ENCODE measurements at regions not wholly inside any gene's neighbourhood (a gene's known extent, or its start where the extent isn't known, plus 50 kb on each side); places are given as distances from the start of the nearest gene placed in this dataset.

- no peak overlapping the region for H4K5ac ChIP-seq (ENCODE audit: low read depth, low read length)
- no peak overlapping the region for H3K4me2 ChIP-seq (ENCODE audit: low read depth, low read length)
- ChIA-PET CTCF (no interaction called here), POLR2A (ENCODE audit: unreplicated experiment) (no interaction called here)
- H3K27ac ChIP-seq (ENCODE audit: insufficient read depth, low read length), result no peak overlapping the region
- no peak overlapping the region for H2AK9ac ChIP-seq (replicated peaks; ENCODE audit: low read depth, low read length, poor library complexity)
- no peak overlapping the region for H3K56ac ChIP-seq (ENCODE audit: extremely low read depth, insufficient read depth, low read length)
- H3K14ac ChIP-seq (replicated peaks; ENCODE audit: low read depth, low read length), result no peak overlapping the region
- no peaks in the 10 kb centered on the region for H3K36me3 ChIP-seq (ENCODE audit: control insufficient read depth, insufficient read depth, low read length)
- H3K9me1 ChIP-seq (ENCODE audit: insufficient read depth, low read length), result no peaks in the 10 kb centered on the region
- no peak overlapping the region for H3K4me3 ChIP-seq (ENCODE audit: insufficient read depth, low read depth, low read length)
- H2AK5ac ChIP-seq (ENCODE audit: low read depth, low read length), result no peak overlapping the region
- H3K27me3 ChIP-seq (ENCODE audit: control insufficient read depth, insufficient read depth, low read length), result no peaks in the 10 kb centered on the region
- no peak overlapping the region for H3K18ac ChIP-seq (ENCODE audit: low read depth, low read length)
- dilution Hi-C loops (cut with HindIII; ENCODE audit: low sequenced_read_pairs, unreplicated experiment), result no loop called here
- H3K23ac ChIP-seq (ENCODE audit: low read depth, low read length), result no peak overlapping the region
- in situ Hi-C loops (cut with MboI; ENCODE audit: low sequenced_read_pairs), result no loop called here
- DNase-seq (no peak), ATAC-seq (ENCODE audit: low read depth) (no peak)
- peaks cover 8% of the 10 kb centered on the region for H3K9me3 ChIP-seq (ENCODE audit: control insufficient read depth, insufficient read depth, low read length)
- no peak overlapping the region for H3K4ac ChIP-seq (ENCODE audit: low read depth, low read length)
- H3K4me1 ChIP-seq (ENCODE audit: control insufficient read depth, insufficient read depth, low read length), result no peaks in the 10 kb centered on the region
- intact Hi-C loops (cut with micrococcal nuclease), result no loop called here
- BruUV-seq (replicated peaks), result no TSS peak
- H2BK5ac ChIP-seq (ENCODE audit: low read depth, low read length, poor library complexity, severe bottlenecking), result no peak overlapping the region
- H3K9ac ChIP-seq (ENCODE audit: low read depth, low read length), result no peak overlapping the region
- no peak overlapping the region for H4K91ac ChIP-seq (ENCODE audit: insufficient read depth, low read depth, low read length)
- H2AFZ ChIP-seq (replicated peaks; ENCODE audit: low read length, poor library complexity), result no peak overlapping the region
- no peaks in the 10 kb centered on the region for H3K79me1 ChIP-seq (ENCODE audit: low read depth in 1 of 2, low read length in 2 of 2)
- no peak overlapping the region for H2BK120ac ChIP-seq (ENCODE audit: low read depth, low read length)
- H2BK20ac ChIP-seq (ENCODE audit: low read depth, low read length), result no peak overlapping the region
- no peak overlapping the region for H4K8ac ChIP-seq (ENCODE audit: low read depth in 2 of 2, low read length in 2 of 2)
- WGBS, 2 experiments (ENCODE audit: extremely low coverage in 2 of 2, insufficient read length in 1 of 2), result no CpG with 5 or more reads among the region's 5 CpGs
- no peak overlapping the region for H2BK15ac ChIP-seq (ENCODE audit: low read depth, low read length)
- no peaks in the 10 kb centered on the region for H4K20me1 ChIP-seq (ENCODE audit: insufficient read depth, low read length)
- no peak for TF ChIP-seq BHLHE40 (IDR thresholded peaks at IDR 0.05; ENCODE audit: low read depth, low read length)
- no peak for TF ChIP-seq MXI1 (IDR thresholded peaks at IDR 0.05; ENCODE audit: borderline replicate concordance, low read depth, low read length)
- no peak for TF ChIP-seq RFX5 (IDR thresholded peaks at IDR 0.05; ENCODE audit: low read depth, low read length)
- TF ChIP-seq, protein P1, sequence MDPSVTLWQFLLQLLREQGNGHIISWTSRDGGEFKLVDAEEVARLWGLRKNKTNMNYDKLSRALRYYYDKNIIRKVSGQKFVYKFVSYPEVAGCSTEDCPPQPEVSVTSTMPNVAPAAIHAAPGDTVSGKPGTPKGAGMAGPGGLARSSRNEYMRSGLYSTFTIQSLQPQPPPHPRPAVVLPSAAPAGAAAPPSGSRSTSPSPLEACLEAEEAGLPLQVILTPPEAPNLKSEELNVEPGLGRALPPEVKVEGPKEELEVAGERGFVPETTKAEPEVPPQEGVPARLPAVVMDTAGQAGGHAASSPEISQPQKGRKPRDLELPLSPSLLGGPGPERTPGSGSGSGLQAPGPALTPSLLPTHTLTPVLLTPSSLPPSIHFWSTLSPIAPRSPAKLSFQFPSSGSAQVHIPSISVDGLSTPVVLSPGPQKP (IDR thresholded peaks at IDR 0.05; ENCODE audit: borderline replicate concordance, low read depth, low read length), result no peak
- TF ChIP-seq NFE2L2 (IDR thresholded peaks at IDR 0.05; ENCODE audit: low read depth, low read length), result no peak
- no peak for TF ChIP-seq RCOR1 (IDR thresholded peaks at IDR 0.05; ENCODE audit: insufficient replicate concordance, low read length)
- TF ChIP-seq USF2 (IDR thresholded peaks at IDR 0.05; ENCODE audit: low read depth, low read length), result no peak
- no peak for TF ChIP-seq POLR2A (IDR thresholded peaks at IDR 0.05; ENCODE audit: low read depth, low read length)
- TF ChIP-seq FOS (IDR thresholded peaks at IDR 0.05; ENCODE audit: low read depth, low read length), result no peak
- no peak for TF ChIP-seq CTCF (conservative IDR thresholded peaks at IDR 0.05; ENCODE audit: low read depth, low read length)
- no peak for TF ChIP-seq CHD1 (IDR thresholded peaks at IDR 0.05; ENCODE audit: low read depth, low read length)
- no peak for TF ChIP-seq CEBPB (IDR thresholded peaks at IDR 0.05; ENCODE audit: low read depth, low read length)
- TF ChIP-seq RAD21 (IDR thresholded peaks at IDR 0.05; ENCODE audit: low read length), result no peak
- no peak for TF ChIP-seq MAFK (IDR thresholded peaks at IDR 0.05; ENCODE audit: low read depth, low read length)
- TF ChIP-seq SMC3 (IDR thresholded peaks at IDR 0.05; ENCODE audit: low read depth, low read length), result no peak
- no peak for TF ChIP-seq MAZ (IDR thresholded peaks at IDR 0.05; ENCODE audit: borderline replicate concordance, low read depth, low read length)
Measured at GRCh38 chr7:145884716-145885514, 231.7 kb upstream of the CNTNAP2 start.

All from IMR-90 (cell line).